Activated naive CD4-positive, alpha-beta T cell treated with anti-CD3 and anti-CD28 coated beads for 36 hours (primary cell): ENCODE measurements at regions not wholly inside any gene's neighbourhood (a gene's known extent, or its start where the extent isn't known, plus 50 kb on each side); places are given as distances from the start of the nearest gene placed in this dataset.
"Not testable (repeated sequence)": the region's sequence is repeated elsewhere in the genome, so short reads cannot be mapped to it uniquely, and the experiment has no call there.

Source experiments
- CTCF ChIA-PET: fragments of 350-600 bp; sonication (Branson Sonifier 250); formaldehyde crosslinking; loops from one replicate; lab custom pipeline; 2021; ENCODE audit warnings: antibody characterized with exemption; lab: Charles Lee
- DNase-seq: peaks from one replicate; pipeline ENCODE4 v3.0.0-alpha.2; 2020
- H3K27ac Mint-ChIP-seq: one replicate; pipeline ENCODE4 v1.8.0; 2021; ENCODE audit warnings: mild to moderate bottlenecking, mixed read lengths
- H3K27me3 Mint-ChIP-seq: one replicate; pipeline ENCODE4 v1.8.0; 2021; ENCODE audit warnings: low read depth, mixed read lengths
- H3K36me3 Mint-ChIP-seq: one replicate; pipeline ENCODE4 v1.8.0; 2021; ENCODE audit warnings: low read depth, mixed read lengths
- H3K4me1 Mint-ChIP-seq: one replicate; pipeline ENCODE4 v1.8.0; 2021; ENCODE audit warnings: low read depth, mixed read lengths
- H3K4me3 Mint-ChIP-seq: one replicate; pipeline ENCODE4 v1.8.0; 2021; ENCODE audit warnings: mild to moderate bottlenecking, moderate library complexity, mixed read lengths
- H3K9me3 Mint-ChIP-seq: one replicate; pipeline ENCODE4 v1.8.0; 2021; ENCODE audit warnings: mixed read lengths
- intact Hi-C: fragments of 100-400 bp; cut with micrococcal nuclease; formaldehyde crosslinking; loops from one replicate; pipeline ENCODE4 v1.15.1; 2023

- no peak overlapping the region for H3K4me3 Mint-ChIP-seq
- no peaks in the 10 kb centered on the region for H3K9me3 Mint-ChIP-seq
- H3K4me1 Mint-ChIP-seq: no peaks in the 10 kb centered on the region
- DNase-seq: no peak
- H3K27ac Mint-ChIP-seq: no peak overlapping the region
- CTCF ChIA-PET: interaction anchor here (0.8 kb wide), 1 partner anchor 380 kb away, joined by 3 read pairs; no protein-coding TSS in a partner anchor
- H3K27me3 Mint-ChIP-seq: no peaks in the 10 kb centered on the region
- intact Hi-C loops: no loop called here
- no peaks in the 10 kb centered on the region for H3K36me3 Mint-ChIP-seq
These were observed 157.5 kb downstream of the ZFP36L2 start for GRCh38 chr2:43068631-43069517.

GRCh38 chr2:43068041-43068533, 158.3 kb downstream of the ZFP36L2 start:
- CTCF ChIA-PET: no interaction called here
- Mint-ChIP-seq H3K4me1 (no peaks in the 10 kb centered on the region), H3K27me3 (no peaks in the 10 kb centered on the region), H3K4me3 (no peak overlapping the region), H3K36me3 (no peaks in the 10 kb centered on the region), H3K9me3 (no peaks in the 10 kb centered on the region), H3K27ac (no peak overlapping the region)
- intact Hi-C loops: no loop called here
- no peak for DNase-seq

- CTCF ChIA-PET: no interaction called here
- no peaks in the 10 kb centered on the region for H3K27me3 Mint-ChIP-seq
- no peak for DNase-seq
- intact Hi-C loops: no loop called here
- no peak overlapping the region for H3K4me3 Mint-ChIP-seq
- no peaks in the 10 kb centered on the region for H3K36me3 Mint-ChIP-seq
- H3K9me3 Mint-ChIP-seq: no peaks in the 10 kb centered on the region
- no peak overlapping the region for H3K27ac Mint-ChIP-seq
- no peaks in the 10 kb centered on the region for H3K4me1 Mint-ChIP-seq
These were observed 159.0 kb downstream of the ZFP36L2 start for GRCh38 chr2:43067254-43068040.

GRCh38 chr2:43066541-43067253, 159.7 kb downstream of the ZFP36L2 start:
- CTCF ChIA-PET, intact Hi-C loops, H3K36me3 Mint-ChIP-seq, DNase-seq, H3K4me1 Mint-ChIP-seq, H3K9me3 Mint-ChIP-seq, H3K27ac Mint-ChIP-seq, H3K4me3 Mint-ChIP-seq, H3K27me3 Mint-ChIP-seq: not testable (repeated sequence)

- Mint-ChIP-seq H3K36me3 (no peaks in the 10 kb centered on the region), H3K27me3 (no peaks in the 10 kb centered on the region), H3K4me3 (no peak overlapping the region), H3K4me1 (peaks cover under 1% of the 10 kb centered on the region), H3K27ac (no peak overlapping the region), H3K9me3 (peaks cover 3% of the 10 kb centered on the region)
- intact Hi-C loops: no loop called here
- no peak for DNase-seq
- CTCF ChIA-PET: no interaction called here
These were observed 160.5 kb downstream of the ZFP36L2 start for GRCh38 chr2:43065871-43066270.

GRCh38 chr2:43065036-43065435, 161.4 kb downstream of the ZFP36L2 start:
- CTCF ChIA-PET: interaction anchor here (0.5 kb wide), 1 partner anchor 164 kb away, joined by 6 read pairs; no protein-coding TSS in a partner anchor
- Mint-ChIP-seq H3K27me3 (no peaks in the 10 kb centered on the region), H3K4me3 (no peak overlapping the region), H3K4me1 (peaks cover 7% of the 10 kb centered on the region), H3K9me3 (peaks cover 3% of the 10 kb centered on the region), H3K27ac (no peak overlapping the region), H3K36me3 (no peaks in the 10 kb centered on the region)
- intact Hi-C loops: no loop called here
- DNase-seq: no peak

- H3K27me3 Mint-ChIP-seq, DNase-seq, H3K36me3 Mint-ChIP-seq, H3K9me3 Mint-ChIP-seq, H3K4me3 Mint-ChIP-seq, CTCF ChIA-PET, intact Hi-C loops, H3K27ac Mint-ChIP-seq: not testable (repeated sequence)
- H3K4me1 Mint-ChIP-seq: peaks cover 23% of the 10 kb centered on the region
These were observed 163.3 kb downstream of the ZFP36L2 start for GRCh38 chr2:43063096-43063495.

GRCh38 chr2:43062058-43062457, 164.3 kb downstream of the ZFP36L2 start:
- Mint-ChIP-seq H3K27ac (no peak overlapping the region), H3K4me1 (peaks cover 26% of the 10 kb centered on the region), H3K9me3 (peaks cover 3% of the 10 kb centered on the region), H3K4me3 (no peak overlapping the region), H3K36me3 (no peaks in the 10 kb centered on the region), H3K27me3 (no peaks in the 10 kb centered on the region)
- CTCF ChIA-PET: no interaction called here
- intact Hi-C loops: no loop called here
- no peak for DNase-seq

- H3K27me3 Mint-ChIP-seq: no peaks in the 10 kb centered on the region
- CTCF ChIA-PET: no interaction called here
- H3K4me1 Mint-ChIP-seq: peaks cover 26% of the 10 kb centered on the region
- intact Hi-C loops: no loop called here
- no peak for DNase-seq
- H3K27ac Mint-ChIP-seq: no peak overlapping the region
- H3K4me3 Mint-ChIP-seq: no peak overlapping the region
- H3K9me3 Mint-ChIP-seq: peaks cover 3% of the 10 kb centered on the region
- H3K36me3 Mint-ChIP-seq: no peaks in the 10 kb centered on the region
These were observed 165.9 kb downstream of the ZFP36L2 start for GRCh38 chr2:43060390-43061016.

GRCh38 chr2:43059183-43059897, 167.1 kb downstream of the ZFP36L2 start:
- peaks cover 3% of the 10 kb centered on the region for H3K9me3 Mint-ChIP-seq
- intact Hi-C loops: loop anchor here (1.0 kb wide), 3 partner anchors 8 to 167 kb away; partner anchors contain the start of gene ZFP36L2
- H3K4me3 Mint-ChIP-seq: peak overlapping the region; percentile 1
- peaks cover 26% of the 10 kb centered on the region for H3K4me1 Mint-ChIP-seq
- CTCF ChIA-PET: interaction anchor here (0.6 to 2.0 kb wide), 2 partner anchors 163 to 170 kb away, joined by 3 to 6 read pairs; no protein-coding TSS in a partner anchor
- H3K36me3 Mint-ChIP-seq: no peaks in the 10 kb centered on the region
- no peaks in the 10 kb centered on the region for H3K27me3 Mint-ChIP-seq
- H3K27ac Mint-ChIP-seq: peak overlapping the region; percentile 62
- peak; percentile 85 for DNase-seq

GRCh38 chr2:43058726-43059110, 167.7 kb downstream of the ZFP36L2 start:
- intact Hi-C loops: loop anchor here (1.0 kb wide), 3 partner anchors 7 to 168 kb away; partner anchors contain the start of gene ZFP36L2
- Mint-ChIP-seq H3K27me3 (no peaks in the 10 kb centered on the region), H3K27ac (no peak overlapping the region), H3K4me1 (peaks cover 26% of the 10 kb centered on the region), H3K36me3 (no peaks in the 10 kb centered on the region), H3K4me3 (no peak overlapping the region), H3K9me3 (peaks cover 3% of the 10 kb centered on the region)
- no peak for DNase-seq
- CTCF ChIA-PET: interaction anchor here (2.0 kb wide), 1 partner anchor 170 kb away, joined by 6 read pairs; no protein-coding TSS in a partner anchor
